GM10266 (cell line): ENCODE measurements at regions not wholly inside any gene's neighbourhood (a gene's known extent, or its start where the extent isn't known, plus 50 kb on each side); places are given as distances from the start of the nearest gene placed in this dataset.

Source experiments
- DNase-seq: peaks from one replicate; pipeline ENCODE4 v3.0.0; 2012; ENCODE audit errors: extremely low spot score
- TF ChIP-seq, protein P1 (sequence below): IDR thresholded peaks from 2 replicates; pipeline ENCODE4 v1.5.1; 2012; ENCODE audit warnings: mild to moderate bottlenecking, low read depth; ENCODE audit not compliant: control insufficient read depth, insufficient read depth; ENCODE audit errors: missing control alignments

DNA sequence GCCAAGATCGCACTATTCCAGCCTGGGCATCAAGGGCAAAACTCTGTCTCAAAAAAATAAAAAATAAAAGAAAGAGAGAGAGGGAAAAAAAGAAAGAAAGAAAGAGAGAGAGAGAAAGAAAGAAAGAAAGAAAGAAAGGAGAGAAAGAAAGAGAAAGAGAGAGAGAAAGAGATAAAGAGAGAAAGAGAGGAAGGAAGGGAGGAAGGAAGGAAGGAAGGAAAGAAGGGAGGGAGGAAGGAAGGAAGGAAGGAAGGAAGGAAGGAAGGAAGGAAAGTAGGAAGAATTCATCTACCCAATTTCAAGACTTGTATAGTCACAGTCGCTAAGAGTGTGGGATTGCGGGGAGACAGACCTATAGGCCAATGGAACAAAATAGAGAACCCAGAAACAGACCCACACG, 290.6 kb downstream of the NPHP4 start:
- no peak for DNase-seq
- TF ChIP-seq, protein P1, sequence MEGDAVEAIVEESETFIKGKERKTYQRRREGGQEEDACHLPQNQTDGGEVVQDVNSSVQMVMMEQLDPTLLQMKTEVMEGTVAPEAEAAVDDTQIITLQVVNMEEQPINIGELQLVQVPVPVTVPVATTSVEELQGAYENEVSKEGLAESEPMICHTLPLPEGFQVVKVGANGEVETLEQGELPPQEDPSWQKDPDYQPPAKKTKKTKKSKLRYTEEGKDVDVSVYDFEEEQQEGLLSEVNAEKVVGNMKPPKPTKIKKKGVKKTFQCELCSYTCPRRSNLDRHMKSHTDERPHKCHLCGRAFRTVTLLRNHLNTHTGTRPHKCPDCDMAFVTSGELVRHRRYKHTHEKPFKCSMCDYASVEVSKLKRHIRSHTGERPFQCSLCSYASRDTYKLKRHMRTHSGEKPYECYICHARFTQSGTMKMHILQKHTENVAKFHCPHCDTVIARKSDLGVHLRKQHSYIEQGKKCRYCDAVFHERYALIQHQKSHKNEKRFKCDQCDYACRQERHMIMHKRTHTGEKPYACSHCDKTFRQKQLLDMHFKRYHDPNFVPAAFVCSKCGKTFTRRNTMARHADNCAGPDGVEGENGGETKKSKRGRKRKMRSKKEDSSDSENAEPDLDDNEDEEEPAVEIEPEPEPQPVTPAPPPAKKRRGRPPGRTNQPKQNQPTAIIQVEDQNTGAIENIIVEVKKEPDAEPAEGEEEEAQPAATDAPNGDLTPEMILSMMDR = no peak

DNA sequence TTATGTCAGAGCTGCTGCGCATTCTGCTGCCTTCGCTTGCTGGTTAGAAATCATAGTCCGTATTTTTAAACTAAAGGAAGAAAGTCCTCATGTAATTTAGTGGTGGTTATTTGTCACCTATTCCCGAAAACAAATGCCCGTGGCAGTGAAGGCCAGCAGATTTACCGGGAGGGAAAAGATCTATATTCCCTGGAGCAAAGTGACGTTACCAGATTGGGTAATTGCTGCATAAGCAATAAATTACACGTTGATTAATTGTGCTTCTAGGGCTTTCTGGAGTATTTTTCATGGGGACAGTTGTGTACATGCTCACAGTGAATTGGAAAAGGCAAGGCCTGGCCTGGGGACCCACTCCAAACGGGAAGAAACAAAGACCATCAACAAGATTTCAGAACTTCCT, 298.7 kb downstream of the NPHP4 start:
- TF ChIP-seq, protein P1 = no peak
- DNase-seq = no peak

DNA sequence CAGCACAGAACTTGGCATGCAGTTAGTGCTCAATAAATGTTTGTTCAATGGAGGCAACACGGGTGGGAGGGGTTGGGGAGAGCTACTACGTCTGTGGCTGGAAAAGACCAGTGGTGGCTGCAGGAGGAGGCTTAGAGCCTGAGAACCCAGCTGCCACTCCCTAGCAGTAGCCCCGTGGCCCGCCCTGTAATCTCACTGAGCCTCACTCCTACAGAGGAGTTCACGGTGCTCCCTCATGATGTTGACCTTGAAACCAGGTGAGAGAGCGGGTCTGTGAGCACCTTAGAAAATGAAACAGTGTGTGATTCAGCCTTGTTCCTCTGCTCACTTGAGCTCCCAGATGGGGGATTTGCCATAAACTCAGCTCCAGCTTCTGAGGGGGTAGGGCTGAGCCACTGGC, 299.6 kb downstream of the NPHP4 start:
- TF ChIP-seq, protein P1 = no peak
- no peak for DNase-seq

DNA sequence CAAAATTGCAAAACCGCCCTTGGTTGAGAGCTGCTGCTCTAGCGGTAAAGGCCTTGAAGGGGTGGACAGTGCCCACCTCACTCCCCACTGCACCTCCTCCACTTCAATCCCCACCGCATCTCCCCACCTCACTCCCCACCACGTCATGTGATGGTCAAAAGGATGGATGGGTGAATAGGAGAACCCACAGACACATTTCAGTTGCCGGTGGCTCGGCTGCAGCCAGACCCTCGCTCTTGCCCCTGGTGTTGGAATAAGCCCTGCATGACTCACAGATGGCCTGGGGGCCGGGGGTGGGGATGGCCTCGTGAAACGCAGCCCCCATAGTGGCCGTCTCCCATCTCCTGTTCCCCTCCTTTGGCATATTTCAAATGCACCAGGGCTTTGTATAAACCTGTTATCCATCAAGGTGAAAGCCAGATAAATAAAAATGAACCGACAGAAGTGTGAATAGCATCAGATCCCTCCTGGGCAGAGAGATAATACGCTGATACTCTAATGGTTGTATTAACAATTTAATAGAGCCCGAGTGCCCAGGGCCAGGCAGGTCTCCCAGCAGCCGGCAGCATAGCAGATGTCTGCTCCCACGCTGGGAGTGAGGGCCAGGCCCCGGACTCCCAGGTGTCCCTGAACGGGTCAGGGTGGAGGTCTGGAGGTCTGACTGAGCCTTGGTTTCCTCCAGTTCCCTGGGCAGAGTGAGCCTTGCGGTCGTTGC, 300.3 kb downstream of the NPHP4 start:
- no peak for DNase-seq
- TF ChIP-seq, protein P1 = no peak

DNA sequence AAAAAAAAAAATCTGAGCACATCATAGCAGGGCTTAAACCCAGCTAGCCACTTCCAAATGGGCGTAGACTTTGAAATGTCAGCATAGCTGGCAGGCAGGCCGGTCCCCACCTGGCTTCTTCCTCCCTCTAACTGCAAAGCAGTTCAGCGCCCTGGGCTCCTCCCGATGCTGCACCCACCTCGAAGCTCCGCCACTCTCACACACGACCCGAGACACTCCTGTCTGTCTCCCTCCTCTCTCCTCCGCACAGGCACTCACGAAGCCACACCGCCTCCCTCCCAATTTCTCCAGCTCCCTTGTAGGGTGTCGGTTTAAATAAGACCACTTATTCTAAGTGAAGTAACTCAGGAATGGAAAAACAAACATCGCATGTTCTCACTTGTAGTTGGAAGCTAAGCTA, 301.3 kb downstream of the NPHP4 start:
- TF ChIP-seq, protein P1 = no peak
- no peak for DNase-seq

DNA sequence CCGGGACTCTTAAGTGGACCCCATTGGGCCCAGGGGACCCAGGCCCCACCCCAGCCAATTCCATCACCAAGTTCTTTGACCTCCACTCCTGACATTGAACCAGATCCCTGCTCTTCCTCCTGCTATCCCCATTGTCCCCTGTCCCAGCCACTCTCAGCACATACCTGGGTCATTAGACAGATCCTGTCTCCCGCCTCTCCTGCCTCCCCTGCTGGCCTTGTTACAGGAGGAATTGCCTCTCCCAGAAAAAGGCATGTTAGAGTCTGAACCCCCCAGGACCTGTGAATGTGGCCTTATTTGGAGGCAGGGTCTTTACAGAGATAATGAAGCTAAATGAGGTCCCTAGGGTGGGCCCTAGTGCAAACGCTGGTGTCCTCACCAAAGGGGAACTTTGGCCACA, 301.9 kb downstream of the NPHP4 start:
- no peak for DNase-seq
- TF ChIP-seq, protein P1 = no peak

DNA sequence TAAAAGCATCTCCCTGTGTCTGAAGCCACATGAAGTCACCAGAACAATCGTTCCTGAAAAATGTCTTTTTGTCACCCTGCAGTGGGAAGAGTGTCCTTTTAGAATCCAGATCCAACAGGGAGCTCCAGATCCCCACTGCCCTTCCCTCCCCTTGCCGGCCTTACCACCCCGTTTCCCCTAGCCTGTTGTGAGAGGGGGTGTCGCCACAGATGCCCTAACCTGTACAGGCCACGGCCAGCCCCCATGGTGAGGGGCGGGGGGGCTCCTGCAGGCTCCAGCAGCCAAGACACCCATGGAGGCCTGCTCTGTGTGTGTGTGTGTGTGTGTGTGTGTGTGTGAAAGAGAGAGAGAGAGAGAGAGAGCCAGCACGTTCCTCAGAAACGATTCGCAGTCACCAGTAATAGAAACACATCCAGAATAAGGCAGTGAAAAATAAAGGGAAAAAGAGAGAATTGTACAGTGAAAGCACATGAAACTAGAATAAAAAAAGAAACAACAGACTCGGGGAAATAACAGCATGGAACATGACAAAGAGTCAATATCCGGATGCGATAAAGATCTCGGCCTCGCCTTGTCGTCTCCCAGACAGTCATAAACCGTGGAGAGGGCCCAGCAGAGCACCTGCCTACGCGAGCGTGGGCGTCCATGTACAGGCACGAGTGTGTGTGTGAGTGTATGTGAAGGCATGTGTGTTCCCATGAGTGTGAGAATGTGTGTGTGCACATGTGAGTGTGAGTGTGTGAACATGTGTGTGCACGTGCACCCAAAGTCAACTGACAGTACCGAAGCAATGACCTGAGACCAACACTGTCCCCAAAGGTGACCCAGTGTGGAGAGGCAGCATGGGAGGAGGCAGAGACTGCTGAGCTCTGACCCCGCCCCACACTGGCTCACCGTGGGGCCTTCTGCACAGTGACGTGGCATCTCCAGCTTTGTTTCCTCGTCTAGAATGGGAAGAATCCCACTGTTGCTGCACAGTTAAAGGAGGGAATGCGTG, 303.8 kb downstream of the NPHP4 start:
- no peak for DNase-seq
- TF ChIP-seq, protein P1 = no peak
